Spleen (tissue), 7 donors: ENCODE measurements at regions not wholly inside any gene's neighbourhood (a gene's known extent, or its start where the extent isn't known, plus 50 kb on each side); places are given as distances from the start of the nearest gene placed in this dataset.
"Not testable (repeated sequence)": the region's sequence is repeated elsewhere in the genome, so short reads cannot be mapped to it uniquely, and the experiment has no call there.

Source experiments
- CTCF ChIP-seq, 11 experiments: fragments of 200-600 bp in 7 of 11; fragments of 450-650 bp in 4 of 11; sonication (generic) in 4 of 11; IDR thresholded peaks in 8 of 11; conservative IDR thresholded peaks in 3 of 11; 1 replicate in 7 of 11; 2 replicates in 4 of 11; pipeline versions ENCODE4 v1.4.0 to v1.8.0; 2016 to 2021; ENCODE audit warnings: antibody characterized with exemption in 11 of 11, inconsistent platforms in 4 of 11, mild to moderate bottlenecking in 1 of 11
- POLR2A ChIP-seq, 3 donors: fragments of 450-650 bp; IDR thresholded peaks; one replicate each; pipeline ENCODE4 v1.5.1; 2017; ENCODE audit warnings: antibody characterized with exemption in 3 of 3, mild to moderate bottlenecking in 1 of 3
- POLR2AphosphoS5 ChIP-seq, 3 donors: sonication (generic); formaldehyde crosslinking; IDR thresholded peaks; one replicate each; pipeline ENCODE4 v1.5.1; 2017; ENCODE audit warnings: antibody characterized with exemption in 3 of 3
- donor health status: DM: no; HTN: no; CAD: no; lungs with moderate emphysema.
- donor health status: DM: no; HTN: no; CAD: no.
- donor health status: DM: no; HTN: no; CAD: no.

GRCh38 chr5:20765074-20765473 lies 777.1 kb upstream of the CDH18 start:
- TF ChIP-seq POLR2AphosphoS5 (IDR thresholded peaks at IDR 0.05); POLR2A (IDR thresholded peaks at IDR 0.05); CTCF (IDR thresholded peaks at IDR 0.05 in 8 of 11, conservative IDR thresholded peaks at IDR 0.05 in 3 of 11): not testable (repeated sequence)
